ENCODE measurements at regions not wholly inside any gene's neighbourhood (a gene's known extent, or its start where the extent isn't known, plus 50 kb on each side); places are given as distances from the start of the nearest gene placed in this dataset.

DNA sequence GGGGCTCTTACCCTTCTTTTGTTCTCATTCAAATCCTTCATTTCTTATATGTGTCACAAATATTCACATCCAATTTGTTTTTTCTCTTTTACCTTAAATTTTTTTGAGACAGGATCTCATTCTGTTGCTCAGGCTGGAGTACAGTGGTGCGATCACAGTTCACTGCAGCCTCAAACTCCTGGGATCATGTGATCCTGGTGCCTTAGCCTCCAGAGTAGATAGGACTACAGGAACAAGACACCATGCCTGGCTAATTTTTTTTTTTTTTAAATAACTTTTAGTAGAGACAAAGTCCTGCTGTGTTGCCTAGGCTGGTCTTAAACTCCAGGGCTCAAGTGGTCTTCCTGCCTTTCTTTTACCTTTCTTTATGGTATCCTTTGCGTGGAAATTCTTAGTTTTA is 66.5 kb downstream of the POLR2M start:
- no peak overlapping the region for H4K12ac ChIP-seq (ENCODE audit: low read depth, low read length)
- no peak overlapping the region for H4K91ac ChIP-seq (ENCODE audit: low read depth, low read length)
- H3K4me3 ChIP-seq (ENCODE audit: low read depth, low read length) = no peak overlapping the region
- H3K4me1 ChIP-seq (ENCODE audit: control insufficient read depth in 1 of 2, insufficient read depth in 2 of 2, low read length in 2 of 2) = no peaks in the 10 kb centered on the region
- H2AK5ac ChIP-seq (ENCODE audit: low read length) = no peak overlapping the region
- H2AFZ ChIP-seq (ENCODE audit: insufficient read depth, low read length, poor library complexity) = no peak overlapping the region
- no peak overlapping the region for H2BK12ac ChIP-seq (ENCODE audit: low read length)
- H3K23ac ChIP-seq (ENCODE audit: low read length) = no peak overlapping the region
- no peak overlapping the region for H3K4me2 ChIP-seq (ENCODE audit: low read length)
- H4K8ac ChIP-seq (ENCODE audit: low read depth, low read length) = no peak overlapping the region
- no peak overlapping the region for H2BK5ac ChIP-seq (ENCODE audit: low read depth, low read length, poor library complexity)
- H3K27me3 ChIP-seq (ENCODE audit: insufficient read depth, low read length) = no peaks in the 10 kb centered on the region
- no peak overlapping the region for H2BK120ac ChIP-seq (ENCODE audit: insufficient read depth, low read length, poor library complexity)
- no CpG with 5 or more reads among the region's 2 CpGs for WGBS (ENCODE audit: extremely low coverage, insufficient coverage, insufficient read length)
- H3K4ac ChIP-seq (ENCODE audit: low read depth, low read length) = no peak overlapping the region
- no peak overlapping the region for H3K27ac ChIP-seq (ENCODE audit: low read depth, low read length)
- H3K79me2 ChIP-seq (ENCODE audit: control insufficient read depth, insufficient read depth, low read length, poor library complexity) = no peaks in the 10 kb centered on the region
- H3K79me1 ChIP-seq (ENCODE audit: low read length) = no peaks in the 10 kb centered on the region
- no peak overlapping the region for H3K14ac ChIP-seq (ENCODE audit: low read length)
- no peak overlapping the region for H3K9ac ChIP-seq (ENCODE audit: low read length)
- no peak for DNase-seq
- no peak overlapping the region for H3K18ac ChIP-seq (ENCODE audit: low read length)
- no peaks in the 10 kb centered on the region for H3K36me3 ChIP-seq (ENCODE audit: control insufficient read depth in 1 of 2, insufficient read depth in 2 of 2, low read length in 2 of 2)
- no peaks in the 10 kb centered on the region for H3K9me3 ChIP-seq (ENCODE audit: insufficient read depth, low read depth, low read length)

DNA sequence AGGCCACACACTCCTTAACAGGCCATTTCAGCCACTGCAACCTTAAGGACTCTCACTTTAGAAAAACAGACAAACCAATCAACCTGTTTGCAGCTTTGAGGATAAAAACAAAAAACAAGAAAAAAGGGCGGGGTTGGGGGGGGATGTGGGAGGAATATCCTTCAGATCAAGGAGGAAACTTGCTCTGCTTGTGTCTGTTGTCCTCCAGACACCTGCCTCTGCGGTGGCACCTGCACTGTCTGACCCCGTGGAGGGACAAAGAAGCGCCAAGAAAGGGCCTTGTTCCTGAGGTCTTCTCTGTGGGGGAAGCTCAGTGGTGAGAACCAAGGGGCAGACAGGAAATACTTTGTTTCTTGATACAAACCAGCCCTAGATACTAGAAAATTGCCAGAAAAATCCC is 70.5 kb downstream of the POLR2M start:
- Histone ChIP-seq H3K9me3 (ENCODE audit: insufficient read depth, low read depth, low read length) (no peaks in the 10 kb centered on the region), H4K12ac (ENCODE audit: low read depth, low read length) (no peak overlapping the region), H4K8ac (ENCODE audit: low read depth, low read length) (no peak overlapping the region), H2BK5ac (ENCODE audit: low read depth, low read length, poor library complexity) (no peak overlapping the region), H3K27me3 (ENCODE audit: insufficient read depth, low read length) (no peaks in the 10 kb centered on the region), H3K14ac (ENCODE audit: low read length) (no peak overlapping the region), H4K91ac (ENCODE audit: low read depth, low read length) (no peak overlapping the region), H2BK12ac (ENCODE audit: low read length) (no peak overlapping the region), H3K18ac (ENCODE audit: low read length) (no peak overlapping the region), H3K79me1 (ENCODE audit: low read length) (no peaks in the 10 kb centered on the region), H3K4me3 (ENCODE audit: low read depth, low read length) (no peak overlapping the region), H3K4me2 (ENCODE audit: low read length) (no peak overlapping the region), H3K4ac (ENCODE audit: low read depth, low read length) (no peak overlapping the region), H3K79me2 (ENCODE audit: control insufficient read depth, insufficient read depth, low read length, poor library complexity) (no peaks in the 10 kb centered on the region), H3K9ac (ENCODE audit: low read length) (no peak overlapping the region), H2AFZ (ENCODE audit: insufficient read depth, low read length, poor library complexity) (no peak overlapping the region), H2AK5ac (ENCODE audit: low read length) (no peak overlapping the region), H3K23ac (ENCODE audit: low read length) (no peak overlapping the region), H2BK120ac (ENCODE audit: insufficient read depth, low read length, poor library complexity) (no peak overlapping the region), H3K36me3 (ENCODE audit: control insufficient read depth in 1 of 2, insufficient read depth in 2 of 2, low read length in 2 of 2) (no peaks in the 10 kb centered on the region), H3K27ac (ENCODE audit: low read depth, low read length) (no peak overlapping the region), H3K4me1 (ENCODE audit: control insufficient read depth in 1 of 2, insufficient read depth in 2 of 2, low read length in 2 of 2) (no peaks in the 10 kb centered on the region)
- no CpG with 5 or more reads among the region's 4 CpGs for WGBS (ENCODE audit: extremely low coverage, insufficient coverage, insufficient read length)
- no peak for DNase-seq

GRCh38 chr15:57780471-57780870 is 74.0 kb downstream of the POLR2M start:
- H3K9me3 ChIP-seq (ENCODE audit: insufficient read depth, low read depth, low read length) = no peaks in the 10 kb centered on the region
- H3K4me3 ChIP-seq (ENCODE audit: low read depth, low read length) = no peak overlapping the region
- DNase-seq = no peak

DNA sequence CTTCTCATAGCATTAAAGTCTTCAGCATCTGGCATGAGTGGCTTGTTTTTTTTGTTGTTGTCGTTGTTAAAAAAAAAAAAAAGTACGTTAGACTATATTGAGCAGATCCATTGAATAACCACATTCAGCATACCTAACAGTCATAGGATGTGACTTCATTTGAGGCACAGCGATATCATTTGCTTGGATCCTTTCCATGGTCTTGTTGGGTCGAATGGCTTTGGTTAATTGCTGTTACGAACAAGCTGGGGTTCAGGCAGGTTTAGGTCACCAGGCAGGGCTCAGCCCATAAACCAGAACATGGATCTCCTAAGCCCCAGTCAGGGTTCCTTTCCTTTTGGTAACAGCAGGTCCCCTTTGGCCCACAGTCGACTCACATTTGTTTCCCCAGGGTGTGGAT is 76.2 kb downstream of the POLR2M start:
- Histone ChIP-seq H3K18ac (ENCODE audit: low read length) (no peak overlapping the region), H3K27me3 (ENCODE audit: insufficient read depth, low read length) (no peaks in the 10 kb centered on the region)
- WGBS (ENCODE audit: extremely low coverage, insufficient coverage, insufficient read length) = no CpG with 5 or more reads among the region's 6 CpGs

More at GRCh38 chr15:57780471-57780870, 74.0 kb downstream of the POLR2M start:
- H3K4me2 ChIP-seq (ENCODE audit: low read length) = no peak overlapping the region
- H3K14ac ChIP-seq (ENCODE audit: low read length) = no peak overlapping the region
- no peaks in the 10 kb centered on the region for H3K79me1 ChIP-seq (ENCODE audit: low read length)
- no peak overlapping the region for H2BK5ac ChIP-seq (ENCODE audit: low read depth, low read length, poor library complexity)
- H2AK5ac ChIP-seq (ENCODE audit: low read length) = no peak overlapping the region
- no peaks in the 10 kb centered on the region for H3K79me2 ChIP-seq (ENCODE audit: control insufficient read depth, insufficient read depth, low read length, poor library complexity)
- H2AFZ ChIP-seq (ENCODE audit: insufficient read depth, low read length, poor library complexity) = no peak overlapping the region
- no peak overlapping the region for H3K23ac ChIP-seq (ENCODE audit: low read length)
- no peaks in the 10 kb centered on the region for H3K4me1 ChIP-seq (ENCODE audit: control insufficient read depth in 1 of 2, insufficient read depth in 2 of 2, low read length in 2 of 2)
- H4K12ac ChIP-seq (ENCODE audit: low read depth, low read length) = no peak overlapping the region
- H3K4ac ChIP-seq (ENCODE audit: low read depth, low read length) = no peak overlapping the region
- H3K27ac ChIP-seq (ENCODE audit: low read depth, low read length) = no peak overlapping the region
- no peaks in the 10 kb centered on the region for H3K36me3 ChIP-seq (ENCODE audit: control insufficient read depth in 1 of 2, insufficient read depth in 2 of 2, low read length in 2 of 2)
- H2BK120ac ChIP-seq (ENCODE audit: insufficient read depth, low read length, poor library complexity) = no peak overlapping the region
- WGBS (ENCODE audit: extremely low coverage, insufficient coverage, insufficient read length) = no CpG with 5 or more reads among the region's 4 CpGs
- no peak overlapping the region for H2BK12ac ChIP-seq (ENCODE audit: low read length)
- no peak overlapping the region for H3K9ac ChIP-seq (ENCODE audit: low read length)
- no peak overlapping the region for H4K8ac ChIP-seq (ENCODE audit: low read depth, low read length)
- H3K27me3 ChIP-seq (ENCODE audit: insufficient read depth, low read length) = no peaks in the 10 kb centered on the region
- no peak overlapping the region for H4K91ac ChIP-seq (ENCODE audit: low read depth, low read length)
- no peak overlapping the region for H3K18ac ChIP-seq (ENCODE audit: low read length)

More for the DNA sequence above, 76.2 kb downstream of the POLR2M start:
- Histone ChIP-seq H3K27ac (ENCODE audit: low read depth, low read length) (no peak overlapping the region), H4K91ac (ENCODE audit: low read depth, low read length) (no peak overlapping the region), H3K4me2 (ENCODE audit: low read length) (no peak overlapping the region), H3K4me1 (ENCODE audit: control insufficient read depth in 1 of 2, insufficient read depth in 2 of 2, low read length in 2 of 2) (no peaks in the 10 kb centered on the region), H3K4ac (ENCODE audit: low read depth, low read length) (no peak overlapping the region), H3K23ac (ENCODE audit: low read length) (no peak overlapping the region), H2AK5ac (ENCODE audit: low read length) (no peak overlapping the region), H3K9me3 (ENCODE audit: insufficient read depth, low read depth, low read length) (no peaks in the 10 kb centered on the region), H3K4me3 (ENCODE audit: low read depth, low read length) (no peak overlapping the region), H3K9ac (ENCODE audit: low read length) (no peak overlapping the region), H2BK12ac (ENCODE audit: low read length) (no peak overlapping the region), H4K12ac (ENCODE audit: low read depth, low read length) (no peak overlapping the region), H3K79me2 (ENCODE audit: control insufficient read depth, insufficient read depth, low read length, poor library complexity) (no peaks in the 10 kb centered on the region), H3K36me3 (ENCODE audit: control insufficient read depth in 1 of 2, insufficient read depth in 2 of 2, low read length in 2 of 2) (no peaks in the 10 kb centered on the region), H2BK5ac (ENCODE audit: low read depth, low read length, poor library complexity) (no peak overlapping the region), H2AFZ (ENCODE audit: insufficient read depth, low read length, poor library complexity) (no peak overlapping the region), H2BK120ac (ENCODE audit: insufficient read depth, low read length, poor library complexity) (no peak overlapping the region), H3K14ac (ENCODE audit: low read length) (no peak overlapping the region), H4K8ac (ENCODE audit: low read depth, low read length) (no peak overlapping the region), H3K79me1 (ENCODE audit: low read length) (no peaks in the 10 kb centered on the region)
- DNase-seq = no peak

All from trophoblast cell (in vitro differentiated cells and primary cell).